ENCODE measurements at regions not wholly inside any gene's neighbourhood (a gene's known extent, or its start where the extent isn't known, plus 50 kb on each side); places are given as distances from the start of the nearest gene placed in this dataset.

DNA sequence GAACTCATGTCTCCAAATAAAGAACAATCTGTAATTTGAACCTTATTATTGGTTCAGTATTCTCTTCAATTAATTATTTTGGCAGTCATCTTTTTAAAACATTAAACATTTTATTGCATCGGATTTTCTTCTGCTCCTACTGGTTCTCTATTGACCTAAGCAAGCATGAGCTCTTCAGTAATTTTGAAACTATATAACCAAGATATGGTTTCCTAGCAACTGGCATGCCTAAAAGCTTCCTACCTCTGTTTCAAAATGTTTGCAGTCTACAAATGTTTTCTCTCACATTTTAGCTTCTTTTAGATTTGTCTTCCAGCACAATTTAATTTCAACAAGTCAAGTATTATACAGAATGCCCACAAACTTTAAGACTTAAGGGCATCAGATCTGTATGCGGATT is 371.3 kb downstream of the GPM6A start:
- Mint-ChIP-seq H3K9me3 (no peaks in the 10 kb centered on the region), H3K27me3 (ENCODE audit: insufficient read depth, low read depth, poor library complexity) (no peaks in the 10 kb centered on the region), H3K27ac (no peak overlapping the region), H3K4me1 (peaks cover 7% of the 10 kb centered on the region; the same call in 2 of the 3 replicates), H3K4me3 (no peak overlapping the region), H3K36me3 (ENCODE audit: low read depth) (no peaks in the 10 kb centered on the region)
- H3F3A ChIP-seq (replicated peaks; ENCODE audit: low read depth) = no peaks in the 10 kb centered on the region
- no peaks in the 10 kb centered on the region for H3K4me1 ChIP-seq (ENCODE audit: insufficient read depth)
- ATAC-seq = no peak
- H3K9me2 ChIP-seq (ENCODE audit: insufficient read depth) = no peaks in the 10 kb centered on the region; the same call in 1 of the 2 replicates
- no peak overlapping the region for H2AFZ ChIP-seq
- H3K79me2 ChIP-seq (replicated peaks; ENCODE audit: insufficient read depth) = no peaks in the 10 kb centered on the region
- no peak overlapping the region for H3K4me2 ChIP-seq
- H3K36me3 ChIP-seq (ENCODE audit: insufficient read depth) = no peaks in the 10 kb centered on the region
- no peak overlapping the region for H3K27ac ChIP-seq (ENCODE audit: low read depth)
- no peaks in the 10 kb centered on the region for H4K20me1 ChIP-seq (replicated peaks; ENCODE audit: insufficient read depth)
- DNase-seq (ENCODE audit: low spot score) = no peak
- H3K4me3 ChIP-seq = no peak overlapping the region
- TF ChIP-seq EZH2phosphoT487 (IDR thresholded peaks at IDR 0.05; ENCODE audit: unreplicated experiment) = no peak
- TF ChIP-seq, protein P1, sequence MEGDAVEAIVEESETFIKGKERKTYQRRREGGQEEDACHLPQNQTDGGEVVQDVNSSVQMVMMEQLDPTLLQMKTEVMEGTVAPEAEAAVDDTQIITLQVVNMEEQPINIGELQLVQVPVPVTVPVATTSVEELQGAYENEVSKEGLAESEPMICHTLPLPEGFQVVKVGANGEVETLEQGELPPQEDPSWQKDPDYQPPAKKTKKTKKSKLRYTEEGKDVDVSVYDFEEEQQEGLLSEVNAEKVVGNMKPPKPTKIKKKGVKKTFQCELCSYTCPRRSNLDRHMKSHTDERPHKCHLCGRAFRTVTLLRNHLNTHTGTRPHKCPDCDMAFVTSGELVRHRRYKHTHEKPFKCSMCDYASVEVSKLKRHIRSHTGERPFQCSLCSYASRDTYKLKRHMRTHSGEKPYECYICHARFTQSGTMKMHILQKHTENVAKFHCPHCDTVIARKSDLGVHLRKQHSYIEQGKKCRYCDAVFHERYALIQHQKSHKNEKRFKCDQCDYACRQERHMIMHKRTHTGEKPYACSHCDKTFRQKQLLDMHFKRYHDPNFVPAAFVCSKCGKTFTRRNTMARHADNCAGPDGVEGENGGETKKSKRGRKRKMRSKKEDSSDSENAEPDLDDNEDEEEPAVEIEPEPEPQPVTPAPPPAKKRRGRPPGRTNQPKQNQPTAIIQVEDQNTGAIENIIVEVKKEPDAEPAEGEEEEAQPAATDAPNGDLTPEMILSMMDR (conservative IDR thresholded peaks at IDR 0.05; ENCODE audit: low read depth in 2 of 2) = no peak
- no peaks in the 10 kb centered on the region for H3K27me3 ChIP-seq (ENCODE audit: insufficient read depth)

DNA sequence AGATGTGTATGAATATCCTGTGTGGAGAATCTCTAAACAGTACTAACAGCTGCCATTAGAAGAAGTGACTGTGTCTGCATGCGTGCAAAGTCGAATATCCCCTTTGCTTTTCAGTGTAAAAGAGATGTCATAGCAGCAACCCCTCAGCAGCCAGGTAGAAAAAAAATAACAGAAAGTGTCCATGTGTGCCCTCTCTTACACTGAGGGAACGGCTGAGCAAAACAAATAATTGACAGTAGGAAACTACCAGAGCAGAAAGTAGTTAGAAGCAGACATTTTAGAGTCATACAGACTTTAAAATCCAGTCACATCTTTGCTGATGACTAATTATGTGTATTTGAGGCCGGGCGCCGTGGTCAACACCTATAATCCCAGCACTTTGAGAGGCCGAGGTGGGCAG is 370.8 kb downstream of the GPM6A start:
- H2AFZ ChIP-seq = no peak overlapping the region; the same call in 1 of the 2 replicates
- DNase-seq (ENCODE audit: low spot score) (no peak), ATAC-seq (no peak)
- TF ChIP-seq STAT1 (IDR thresholded peaks at IDR 0.05; ENCODE audit: unreplicated experiment) (no peak), ZNF114 (CRISPR knock-in tag; IDR thresholded peaks at IDR 0.05) (no peak), NANOG (IDR thresholded peaks at IDR 0.05; ENCODE audit: borderline replicate concordance) (no peak), POLR2AphosphoS5 (IDR thresholded peaks at IDR 0.05; ENCODE audit: low read depth) (no peak), CREB1 (CRISPR knock-in tag; IDR thresholded peaks at IDR 0.05; ENCODE audit: low read depth) (no peak)
- TF ChIP-seq, protein P1 (conservative IDR thresholded peaks at IDR 0.05; ENCODE audit: low read depth in 2 of 2) = no peak
- TF ChIP-seq, protein P2, sequence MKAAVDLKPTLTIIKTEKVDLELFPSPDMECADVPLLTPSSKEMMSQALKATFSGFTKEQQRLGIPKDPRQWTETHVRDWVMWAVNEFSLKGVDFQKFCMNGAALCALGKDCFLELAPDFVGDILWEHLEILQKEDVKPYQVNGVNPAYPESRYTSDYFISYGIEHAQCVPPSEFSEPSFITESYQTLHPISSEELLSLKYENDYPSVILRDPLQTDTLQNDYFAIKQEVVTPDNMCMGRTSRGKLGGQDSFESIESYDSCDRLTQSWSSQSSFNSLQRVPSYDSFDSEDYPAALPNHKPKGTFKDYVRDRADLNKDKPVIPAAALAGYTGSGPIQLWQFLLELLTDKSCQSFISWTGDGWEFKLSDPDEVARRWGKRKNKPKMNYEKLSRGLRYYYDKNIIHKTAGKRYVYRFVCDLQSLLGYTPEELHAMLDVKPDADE (IDR thresholded peaks at IDR 0.05) = no peak
- TF ChIP-seq, protein P3, sequence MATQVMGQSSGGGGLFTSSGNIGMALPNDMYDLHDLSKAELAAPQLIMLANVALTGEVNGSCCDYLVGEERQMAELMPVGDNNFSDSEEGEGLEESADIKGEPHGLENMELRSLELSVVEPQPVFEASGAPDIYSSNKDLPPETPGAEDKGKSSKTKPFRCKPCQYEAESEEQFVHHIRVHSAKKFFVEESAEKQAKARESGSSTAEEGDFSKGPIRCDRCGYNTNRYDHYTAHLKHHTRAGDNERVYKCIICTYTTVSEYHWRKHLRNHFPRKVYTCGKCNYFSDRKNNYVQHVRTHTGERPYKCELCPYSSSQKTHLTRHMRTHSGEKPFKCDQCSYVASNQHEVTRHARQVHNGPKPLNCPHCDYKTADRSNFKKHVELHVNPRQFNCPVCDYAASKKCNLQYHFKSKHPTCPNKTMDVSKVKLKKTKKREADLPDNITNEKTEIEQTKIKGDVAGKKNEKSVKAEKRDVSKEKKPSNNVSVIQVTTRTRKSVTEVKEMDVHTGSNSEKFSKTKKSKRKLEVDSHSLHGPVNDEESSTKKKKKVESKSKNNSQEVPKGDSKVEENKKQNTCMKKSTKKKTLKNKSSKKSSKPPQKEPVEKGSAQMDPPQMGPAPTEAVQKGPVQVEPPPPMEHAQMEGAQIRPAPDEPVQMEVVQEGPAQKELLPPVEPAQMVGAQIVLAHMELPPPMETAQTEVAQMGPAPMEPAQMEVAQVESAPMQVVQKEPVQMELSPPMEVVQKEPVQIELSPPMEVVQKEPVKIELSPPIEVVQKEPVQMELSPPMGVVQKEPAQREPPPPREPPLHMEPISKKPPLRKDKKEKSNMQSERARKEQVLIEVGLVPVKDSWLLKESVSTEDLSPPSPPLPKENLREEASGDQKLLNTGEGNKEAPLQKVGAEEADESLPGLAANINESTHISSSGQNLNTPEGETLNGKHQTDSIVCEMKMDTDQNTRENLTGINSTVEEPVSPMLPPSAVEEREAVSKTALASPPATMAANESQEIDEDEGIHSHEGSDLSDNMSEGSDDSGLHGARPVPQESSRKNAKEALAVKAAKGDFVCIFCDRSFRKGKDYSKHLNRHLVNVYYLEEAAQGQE (IDR thresholded peaks at IDR 0.05; ENCODE audit: unreplicated experiment) = no peak

More for the DNA sequence above, 370.8 kb downstream of the GPM6A start:
- Histone ChIP-seq H3F3A (replicated peaks; ENCODE audit: low read depth) (no peaks in the 10 kb centered on the region), H3K79me2 (replicated peaks; ENCODE audit: insufficient read depth) (no peaks in the 10 kb centered on the region), H3K36me3 (ENCODE audit: insufficient read depth) (no peaks in the 10 kb centered on the region), H3K27me3 (ENCODE audit: insufficient read depth) (no peaks in the 10 kb centered on the region), H3K4me3 (no peak overlapping the region), H4K20me1 (replicated peaks; ENCODE audit: insufficient read depth) (no peaks in the 10 kb centered on the region), H3K9me2 (ENCODE audit: insufficient read depth) (no peaks in the 10 kb centered on the region; the same call in 1 of the 2 replicates), H3K27ac (ENCODE audit: low read depth) (no peak overlapping the region), H3K4me2 (no peak overlapping the region), H3K4me1 (ENCODE audit: insufficient read depth) (no peaks in the 10 kb centered on the region)
- H3K27ac Mint-ChIP-seq = no peak overlapping the region
- H3K27me3 Mint-ChIP-seq (ENCODE audit: insufficient read depth, low read depth, poor library complexity) = no peaks in the 10 kb centered on the region
- H3K9me3 Mint-ChIP-seq = no peaks in the 10 kb centered on the region
- H3K4me3 Mint-ChIP-seq = no peak overlapping the region
- no peaks in the 10 kb centered on the region for H3K36me3 Mint-ChIP-seq (ENCODE audit: low read depth)
- peaks cover 7% of the 10 kb centered on the region; the same call in 2 of the 3 replicates for H3K4me1 Mint-ChIP-seq

Measured in GM23338 (cell line).